Activated T-helper 9 cell treated with anti-CD3 and anti-CD28 coated beads, Interleukin-2, amount 50 U/mL, for 16 hours (primary cell): ENCODE measurements at regions not wholly inside any gene's neighbourhood (a gene's known extent, or its start where the extent isn't known, plus 50 kb on each side); places are given as distances from the start of the nearest gene placed in this dataset.

Source experiments
- DNase-seq: peaks from one replicate; pipeline ENCODE4 v3.0.0-alpha.2; 2020; ENCODE audit warnings: low read depth

DNA sequence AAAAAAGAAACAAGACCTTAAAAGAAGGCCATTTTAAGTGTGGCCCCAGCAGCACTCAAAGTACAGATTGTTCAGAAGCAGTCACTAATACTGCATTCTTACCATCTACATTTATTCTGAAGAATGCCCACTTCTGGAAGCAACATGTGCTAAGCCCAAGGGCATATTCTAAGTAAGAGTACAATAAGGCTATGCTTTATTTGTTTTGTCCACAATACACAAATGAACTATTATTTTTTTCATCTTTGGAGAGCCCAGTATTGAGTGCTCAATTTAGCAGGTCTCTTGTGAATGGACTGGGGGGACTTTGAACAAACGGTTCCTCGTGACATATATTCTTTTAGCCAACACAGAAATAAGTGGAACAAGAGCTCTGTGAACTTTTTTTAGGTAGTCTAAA lies 191.4 kb upstream of the CHORDC1 start:
- DNase-seq, result no peak

DNA sequence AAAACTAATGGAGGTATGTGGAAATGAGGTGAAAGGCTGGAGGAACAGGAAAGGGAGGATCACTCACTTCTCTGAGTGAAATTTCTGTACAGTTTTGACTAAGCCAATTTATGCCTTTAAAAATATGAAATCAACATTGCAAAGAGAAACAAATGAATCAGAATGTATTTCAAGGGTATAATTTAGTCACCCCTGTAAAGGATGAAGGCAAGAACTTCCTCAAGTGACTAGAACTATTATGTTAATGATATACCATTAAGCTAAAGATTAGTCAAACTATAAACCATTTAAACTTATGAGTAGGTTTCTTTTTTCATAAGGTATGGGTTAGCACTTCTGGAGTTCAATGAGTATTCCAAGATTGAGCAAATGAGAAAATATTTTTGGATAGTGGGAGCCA lies 184.5 kb upstream of the CHORDC1 start:
- DNase-seq, result no peak

GRCh38 chr11:90392692-90393091 lies 169.8 kb upstream of the CHORDC1 start:
- DNase-seq, result no peak

DNA sequence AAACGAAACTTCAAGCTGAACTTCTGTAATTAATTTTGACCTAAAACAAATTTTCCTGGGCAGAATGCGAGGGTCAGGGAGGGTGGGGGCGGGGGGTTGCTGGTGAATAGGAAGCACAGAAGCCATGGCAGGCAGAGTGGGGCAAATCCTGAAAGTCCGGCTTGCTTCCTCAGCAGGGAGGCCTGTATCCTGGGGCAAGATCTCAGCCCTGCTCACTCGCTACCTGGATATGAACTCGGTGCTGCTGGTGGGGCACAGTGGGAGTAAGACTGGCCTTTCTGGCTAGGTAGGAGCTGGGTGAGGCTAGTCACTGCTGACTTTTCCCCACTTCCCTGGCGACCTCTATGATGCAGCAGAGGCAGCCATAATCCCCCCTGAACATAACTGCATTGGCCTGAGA lies 168.9 kb upstream of the CHORDC1 start:
- DNase-seq, result no peak

GRCh38 chr11:90380206-90380605 lies 157.4 kb upstream of the CHORDC1 start:
- no peak for DNase-seq

DNA sequence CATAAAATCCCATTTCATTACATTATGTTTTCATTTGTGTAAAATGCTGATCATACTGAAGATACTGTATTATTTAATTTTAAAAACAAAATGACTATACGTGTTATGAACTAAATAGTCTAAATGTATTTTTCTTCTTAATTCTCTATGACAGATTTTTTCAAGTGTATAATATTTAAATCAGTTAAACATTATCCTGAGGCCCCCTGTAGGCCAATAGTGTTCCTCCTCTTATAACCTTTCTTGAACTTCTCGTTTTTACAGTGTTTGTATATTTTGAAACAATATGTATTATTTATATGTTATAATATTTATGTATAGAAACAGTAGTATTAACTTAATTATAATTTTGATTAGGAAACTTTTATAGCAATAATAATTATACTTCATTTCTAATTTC lies 151.1 kb upstream of the CHORDC1 start:
- DNase-seq, result no peak

DNA sequence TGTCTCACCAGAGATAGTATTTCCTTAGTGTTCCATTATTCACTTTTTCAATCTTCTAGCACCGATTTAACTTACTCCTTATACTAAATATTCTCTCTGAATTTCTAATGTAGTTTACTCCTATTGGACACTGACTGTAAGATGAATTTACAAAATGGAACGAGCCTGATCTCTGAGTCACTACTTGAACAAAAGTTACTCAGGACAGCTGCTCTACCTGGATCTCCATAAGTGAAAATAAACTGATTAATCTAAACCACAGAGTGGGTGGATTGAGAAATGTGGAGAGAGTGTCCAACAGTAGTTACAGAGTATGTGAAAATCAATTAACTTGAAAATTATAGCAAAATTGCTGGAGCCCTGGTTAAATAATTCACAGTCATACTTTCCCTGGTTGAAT lies 141.7 kb upstream of the CHORDC1 start:
- DNase-seq, result no peak

DNA sequence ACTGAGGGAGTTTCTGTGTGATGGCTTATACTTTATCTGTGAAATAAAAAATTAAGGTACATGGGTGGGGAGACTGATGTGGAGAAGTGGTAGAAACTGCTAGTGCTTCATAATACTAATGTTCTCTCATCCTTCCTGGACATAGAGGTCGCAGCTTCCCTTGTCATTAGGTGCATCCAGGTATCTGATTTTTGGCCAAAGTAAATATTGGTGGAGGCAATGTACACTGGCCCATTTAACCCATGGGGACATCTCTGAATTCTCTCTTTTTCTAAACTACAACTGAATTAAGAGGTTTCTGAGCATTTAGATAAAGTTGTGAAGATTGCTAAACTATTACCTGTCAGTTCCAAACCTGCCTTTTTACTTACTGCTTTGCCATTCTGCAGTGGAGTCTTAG lies 140.9 kb upstream of the CHORDC1 start:
- DNase-seq, result no peak

GRCh38 chr11:90355200-90355599 lies 132.4 kb upstream of the CHORDC1 start:
- DNase-seq, result no peak

DNA sequence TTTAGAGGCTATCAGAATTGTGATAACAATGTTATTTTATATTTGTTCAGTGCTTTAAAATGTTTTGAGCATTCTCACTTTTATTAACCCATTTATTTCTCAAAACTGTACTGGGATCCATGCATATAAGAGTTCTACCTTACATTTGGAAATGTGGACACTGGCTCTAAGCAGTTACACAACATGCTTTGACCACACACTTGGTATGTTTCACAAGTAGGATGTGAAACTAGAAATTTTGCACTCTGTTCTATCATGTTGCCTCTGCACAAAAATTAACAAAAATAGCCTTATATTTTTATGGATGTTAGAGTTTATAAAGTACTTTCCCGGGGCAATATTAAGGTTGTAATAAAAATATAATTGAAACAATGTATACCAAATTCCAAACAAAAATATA lies 126.9 kb upstream of the CHORDC1 start:
- DNase-seq, result no peak

DNA sequence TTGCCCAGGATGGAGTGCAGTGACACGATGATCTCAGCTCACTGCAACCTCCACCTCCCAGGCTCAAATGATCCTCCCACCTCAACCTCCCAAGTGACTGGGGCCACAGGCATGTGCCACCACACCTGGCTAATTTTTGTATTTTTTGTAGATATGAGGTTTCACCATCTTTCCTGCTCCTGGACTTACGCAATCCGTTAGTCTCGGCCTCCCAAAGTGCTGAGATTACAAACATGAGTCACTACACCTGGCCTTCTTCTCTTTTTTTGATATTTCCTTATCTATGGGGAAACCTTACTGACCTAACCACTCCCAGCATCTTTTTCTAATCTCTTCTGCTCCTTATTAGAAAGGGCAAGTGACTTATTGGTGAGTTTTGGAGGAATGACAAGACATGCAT lies 121.7 kb upstream of the CHORDC1 start:
- no peak for DNase-seq

DNA sequence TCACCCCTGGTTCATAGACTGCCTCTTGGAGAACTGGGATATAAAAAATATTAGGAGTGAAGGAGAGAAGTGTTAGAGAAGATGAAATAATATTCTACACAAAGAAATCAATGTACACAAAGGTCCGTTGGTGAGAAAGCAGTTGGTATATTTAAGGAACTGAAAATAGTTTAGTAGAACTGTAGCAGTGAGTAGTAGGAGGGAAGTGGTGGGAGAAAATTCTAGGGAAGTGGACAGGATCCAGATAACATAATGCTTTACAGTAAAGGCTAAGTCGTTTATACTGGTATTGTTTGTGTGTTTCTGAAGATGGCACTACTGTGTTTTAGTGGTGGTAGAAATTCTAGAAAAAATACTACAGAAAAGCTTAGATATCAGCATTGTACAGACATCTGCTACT lies 120.8 kb upstream of the CHORDC1 start:
- no peak for DNase-seq

- DNase-seq, result no peak
These were observed 119.1 kb upstream of the CHORDC1 start for GRCh38 chr11:90341986-90342385.

DNA sequence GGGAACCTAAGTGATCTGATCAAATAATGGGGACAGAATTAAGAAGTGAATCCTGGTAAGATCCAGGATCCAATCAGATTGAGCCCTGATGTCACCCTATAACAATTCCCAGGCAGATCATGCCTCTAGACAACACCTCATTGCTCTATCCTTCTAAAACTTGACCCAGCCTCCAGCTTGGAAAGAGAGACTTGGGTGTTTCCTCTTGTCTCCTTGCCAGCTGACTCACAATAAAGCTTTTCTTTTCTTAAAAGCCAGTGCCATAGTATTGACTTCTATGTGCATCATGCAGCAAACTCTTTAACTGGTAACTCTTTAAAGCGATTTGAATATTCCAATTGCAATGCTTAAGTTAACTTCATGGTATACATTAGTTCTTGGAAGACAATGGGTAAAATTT lies 109.6 kb upstream of the CHORDC1 start:
- no peak for DNase-seq

DNA sequence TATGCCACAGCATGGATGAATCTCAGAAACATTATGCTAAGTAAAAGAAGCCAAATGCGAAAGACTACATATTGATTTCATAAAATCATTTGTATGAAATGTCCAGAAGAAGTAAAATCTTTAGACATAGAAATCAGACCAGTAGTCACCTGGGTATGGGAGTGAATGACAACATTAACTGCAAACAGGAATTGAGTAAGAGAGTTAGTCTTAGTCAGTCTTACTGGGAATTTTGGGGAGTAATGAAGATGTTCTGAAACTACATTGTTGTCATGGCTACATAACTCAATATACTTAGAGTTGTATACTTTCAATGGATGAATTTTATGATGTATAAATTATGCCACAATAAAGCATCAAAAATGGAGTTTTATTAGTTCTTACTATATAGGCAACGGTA lies 107.8 kb upstream of the CHORDC1 start:
- DNase-seq, result no peak

GRCh38 chr11:90329043-90329442 lies 106.2 kb upstream of the CHORDC1 start:
- no peak for DNase-seq

GRCh38 chr11:90326647-90327046 lies 103.8 kb upstream of the CHORDC1 start:
- no peak for DNase-seq

- no peak for DNase-seq
These were observed 100.4 kb upstream of the CHORDC1 start for GRCh38 chr11:90323289-90323688.

DNA sequence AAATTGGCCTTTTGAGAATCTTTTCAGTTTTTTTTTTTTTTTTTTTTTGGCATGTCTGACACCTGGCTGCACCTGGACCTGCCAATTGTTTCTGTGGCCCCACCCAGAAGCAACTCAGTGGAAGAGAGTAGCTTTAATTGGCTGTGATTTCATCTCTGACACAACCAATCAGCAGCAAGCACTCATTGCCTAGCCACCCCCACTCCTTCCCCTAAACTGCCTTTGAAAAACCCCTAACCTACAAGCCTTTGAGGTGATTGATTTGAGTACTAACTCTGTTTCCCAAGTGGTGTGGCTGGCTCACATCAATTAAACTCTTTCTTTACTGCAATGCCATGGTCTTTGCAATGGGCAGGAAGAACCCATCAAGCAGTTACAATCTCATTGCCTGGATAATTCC lies 98.2 kb upstream of the CHORDC1 start:
- no peak for DNase-seq

DNA sequence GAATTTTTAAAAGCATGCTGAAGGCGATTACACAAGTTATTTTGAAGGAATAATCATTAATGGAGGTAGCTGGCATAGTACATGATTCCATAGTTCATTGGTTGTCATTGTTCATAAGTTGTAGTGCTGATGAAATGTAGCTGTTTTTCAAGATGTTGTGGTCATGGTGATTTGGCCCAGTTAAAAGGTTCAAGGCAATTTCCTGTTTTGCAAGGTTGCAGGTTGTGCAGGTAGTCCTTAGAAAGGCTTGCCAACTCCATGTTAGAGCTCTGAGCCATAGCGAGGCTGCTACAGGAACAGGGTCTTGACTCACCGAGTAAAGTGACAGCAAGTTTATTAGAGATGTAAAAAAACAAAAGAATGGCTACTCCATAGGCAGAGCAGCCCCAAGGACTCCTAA lies 95.8 kb upstream of the CHORDC1 start:
- DNase-seq, result no peak

GRCh38 chr11:90310210-90310609 lies 87.4 kb upstream of the CHORDC1 start:
- DNase-seq, result no peak

GRCh38 chr11:90309693-90310092 lies 86.8 kb upstream of the CHORDC1 start:
- no peak for DNase-seq

DNA sequence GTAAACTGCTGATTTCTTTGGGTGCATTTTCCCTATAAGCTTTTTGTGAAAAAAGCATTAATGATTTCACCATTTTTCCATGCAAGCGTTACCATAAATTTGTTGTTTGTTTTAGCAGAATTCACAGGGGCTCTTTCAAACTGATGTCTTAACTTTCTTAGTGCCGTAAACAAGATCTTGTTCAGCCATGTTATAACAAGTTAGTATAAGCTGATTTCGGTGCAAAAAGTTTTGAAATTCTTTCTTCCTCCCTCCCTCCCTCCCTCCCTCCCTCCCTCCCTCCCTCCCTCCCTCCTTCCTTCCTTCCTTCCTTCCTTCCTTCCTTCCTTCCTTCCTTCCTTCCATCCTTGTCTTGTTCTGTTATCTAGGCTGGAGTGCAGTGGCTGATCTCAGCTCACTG lies 71.7 kb upstream of the CHORDC1 start:
- no peak for DNase-seq

DNA sequence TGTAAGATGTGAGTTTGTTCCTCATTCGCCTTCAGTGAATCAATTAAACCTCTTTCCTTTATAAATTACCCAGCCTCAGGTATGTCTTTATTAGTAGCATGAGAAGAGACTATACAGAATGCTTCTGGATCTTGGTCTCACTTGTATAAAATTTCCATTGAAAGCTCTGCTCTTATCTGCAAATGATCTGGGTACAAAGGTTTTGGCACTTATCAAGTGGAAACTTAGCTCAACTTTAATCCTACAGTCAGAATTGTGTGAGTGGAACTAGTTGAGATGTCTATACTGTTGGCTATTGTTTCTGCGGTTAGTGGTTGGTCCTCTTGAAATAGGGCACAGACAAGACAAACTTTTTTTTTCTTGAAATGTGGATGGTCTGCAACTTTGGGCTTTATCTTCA lies 71.2 kb upstream of the CHORDC1 start:
- no peak for DNase-seq

GRCh38 chr11:90288212-90288821 lies 65.5 kb upstream of the CHORDC1 start:
- no peak for DNase-seq
